HT-29 (cell line): ENCODE measurements at regions not wholly inside any gene's neighbourhood (a gene's known extent, or its start where the extent isn't known, plus 50 kb on each side); places are given as distances from the start of the nearest gene placed in this dataset.
A peak's percentile ranks its signal among the peaks of the same experiment; 100 is the strongest.

ENCODE experiments used
- DNase-seq: peaks from one replicate; pipeline ENCODE4 v3.0.0-alpha.2; 2015; ENCODE audit warnings: low spot score

DNA sequence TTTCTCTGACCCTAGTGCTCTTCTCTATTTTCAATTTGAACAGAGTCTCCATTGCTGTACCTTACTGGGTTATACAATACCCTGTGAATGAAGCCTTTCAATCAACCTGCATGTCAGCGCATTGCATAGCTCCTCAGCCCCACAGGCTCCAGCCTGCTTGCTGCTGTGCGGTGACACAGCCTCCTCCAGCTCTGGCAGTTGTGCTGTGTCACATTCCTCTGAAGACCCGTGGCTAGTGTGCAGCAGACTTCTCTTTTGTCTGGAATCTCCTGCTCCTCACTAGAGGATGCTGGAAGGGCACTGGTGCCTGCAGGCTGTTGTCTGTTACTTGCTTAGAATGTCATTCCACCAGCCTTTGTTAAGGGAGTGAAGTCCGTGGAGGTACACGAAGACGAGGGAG, 390.1 kb upstream of the B3GAT1 start:
- no peak for DNase-seq

DNA sequence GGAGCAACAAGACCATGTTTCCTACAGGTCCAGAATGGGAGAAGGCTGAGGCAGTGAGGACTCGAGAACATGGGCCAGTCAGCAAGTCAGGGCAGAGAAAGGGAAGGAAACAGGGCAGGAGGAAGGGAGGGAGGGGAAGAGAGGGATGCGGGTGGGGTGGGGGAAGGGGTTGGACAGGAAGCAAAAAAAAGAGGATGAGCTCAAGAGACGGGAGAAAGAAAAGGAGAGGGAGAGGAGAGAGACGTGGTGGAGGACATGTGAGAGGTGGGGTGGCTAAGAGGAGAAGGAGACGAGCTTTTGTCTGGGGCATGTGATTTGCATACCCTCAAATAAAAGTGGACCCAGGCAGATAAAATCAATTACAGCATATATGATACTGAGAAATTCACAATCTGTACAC, 389.5 kb upstream of the B3GAT1 start:
- DNase-seq, result no peak

GRCh38 chr11:134800826-134801225, 388.8 kb upstream of the B3GAT1 start:
- DNase-seq, result no peak

DNA sequence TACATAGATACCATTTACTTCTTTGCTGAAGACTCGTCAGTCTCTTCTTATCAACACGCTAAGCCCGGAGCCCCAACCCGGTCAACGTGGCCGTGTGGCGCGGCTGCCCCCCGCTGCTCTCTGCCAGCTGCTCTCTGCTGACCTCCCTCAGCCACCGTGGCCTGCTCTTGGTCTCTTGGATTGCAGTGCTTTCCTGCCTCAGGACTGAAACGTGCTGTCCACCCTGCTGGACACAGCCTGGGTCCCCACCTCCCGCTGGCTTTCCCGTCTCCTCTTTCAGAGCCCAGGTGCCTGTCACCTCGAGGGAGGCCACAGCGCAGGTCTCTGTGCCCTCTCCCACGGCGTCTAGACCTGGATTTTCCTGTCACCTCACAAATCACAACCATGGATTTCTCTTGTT, 388.1 kb upstream of the B3GAT1 start:
- DNase-seq, result no peak

DNA sequence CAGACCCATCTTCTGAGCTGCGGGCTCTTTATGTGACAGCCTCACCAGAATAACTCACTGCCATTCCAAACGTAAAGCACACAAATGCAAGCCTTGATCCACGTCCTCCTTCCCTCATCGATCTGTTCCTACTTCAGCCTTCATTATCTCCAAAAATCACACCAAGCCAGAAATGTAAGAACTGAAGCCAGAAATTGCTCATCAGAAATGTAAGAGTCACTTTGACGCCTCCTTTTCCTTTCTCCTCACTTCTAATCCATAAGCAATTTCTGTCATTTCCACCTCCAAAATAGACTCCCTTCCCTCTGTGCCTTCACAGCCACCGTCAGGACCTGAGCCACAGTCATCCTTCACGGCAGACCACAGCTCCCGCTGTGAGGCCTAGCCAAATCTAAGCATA, 387.3 kb upstream of the B3GAT1 start:
- DNase-seq, result no peak

- DNase-seq, result no peak
These were observed 385.5 kb upstream of the B3GAT1 start for GRCh38 chr11:134797411-134798089.

GRCh38 chr11:134795017-134795416, 383.0 kb upstream of the B3GAT1 start:
- DNase-seq, result no peak

DNA sequence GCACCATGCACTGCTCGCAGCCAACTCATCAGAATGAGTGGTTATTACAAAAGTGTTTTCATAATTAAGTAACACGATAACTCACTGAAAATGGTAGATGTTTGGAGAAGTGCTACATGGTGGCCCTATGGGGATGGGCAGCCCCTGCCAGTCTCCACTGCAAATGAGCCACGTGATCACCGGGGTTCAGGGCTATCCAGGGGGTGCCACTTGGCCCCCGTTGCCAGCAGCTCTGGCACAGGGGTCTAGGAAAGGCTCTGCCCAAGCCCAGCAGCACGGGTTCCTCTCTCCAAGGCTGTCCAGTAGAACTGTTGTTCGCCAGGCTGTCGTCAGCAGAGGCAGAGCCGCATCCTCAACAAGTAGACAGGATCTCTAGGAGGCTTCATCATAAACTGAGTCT, 382.1 kb upstream of the B3GAT1 start:
- no peak for DNase-seq

DNA sequence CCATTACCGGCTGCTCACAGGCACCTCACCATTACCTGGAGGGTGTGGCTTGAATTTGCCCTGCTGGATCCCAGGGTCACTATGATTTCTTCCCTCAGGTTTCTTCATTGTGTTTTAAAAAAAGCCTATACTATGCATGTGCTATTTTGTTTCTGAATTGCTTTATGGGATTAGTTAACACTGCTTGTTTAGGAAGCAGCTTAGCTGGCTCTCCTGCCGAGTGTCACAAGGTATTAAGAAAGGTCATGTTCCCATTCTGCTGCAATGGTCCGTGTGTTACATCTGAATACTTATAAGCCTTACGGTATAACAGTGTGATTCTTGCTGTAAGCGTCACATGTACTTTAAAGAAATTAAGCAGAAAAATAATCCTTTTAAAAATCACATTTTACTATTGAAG, 380.6 kb upstream of the B3GAT1 start:
- no peak for DNase-seq

DNA sequence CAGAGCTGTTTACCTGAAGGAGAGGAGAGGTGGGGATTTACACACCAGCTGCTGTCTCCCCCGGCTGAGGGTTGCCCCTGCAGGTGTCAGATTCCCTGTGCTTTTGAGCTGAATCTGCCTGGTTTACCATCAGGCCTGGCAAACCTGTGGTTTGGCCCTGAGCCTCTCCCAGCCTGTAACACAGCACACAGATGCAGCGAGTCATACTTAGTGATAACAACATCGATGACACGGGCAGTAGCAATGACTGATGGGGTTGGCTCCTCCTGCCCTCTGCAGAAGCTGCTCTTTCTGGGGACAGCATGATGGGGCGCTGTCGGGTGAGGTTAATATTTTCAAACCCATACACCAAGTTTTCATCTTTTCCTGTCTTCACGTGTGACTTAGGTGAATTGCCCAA, 380.0 kb upstream of the B3GAT1 start:
- no peak for DNase-seq

DNA sequence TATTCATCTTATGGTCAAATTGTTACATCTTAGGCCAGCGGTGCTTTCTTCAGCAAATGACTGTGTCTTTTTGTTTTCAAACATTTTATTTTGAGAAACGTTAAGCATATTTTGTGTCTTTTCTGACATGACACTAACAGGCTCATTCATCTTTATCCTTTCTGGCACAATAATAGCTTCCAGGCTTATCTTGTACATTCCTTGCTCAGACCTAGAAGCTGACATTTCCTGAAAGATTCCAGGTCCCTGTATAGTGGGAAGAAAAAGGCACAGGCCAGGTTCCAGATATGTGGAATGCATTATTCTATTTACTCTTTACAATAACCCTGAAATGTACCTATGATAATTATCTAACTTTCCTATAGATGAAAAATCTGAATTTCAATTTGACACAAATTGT, 379.1 kb upstream of the B3GAT1 start:
- no peak for DNase-seq

GRCh38 chr11:134789104-134789503, 377.1 kb upstream of the B3GAT1 start:
- no peak for DNase-seq

DNA sequence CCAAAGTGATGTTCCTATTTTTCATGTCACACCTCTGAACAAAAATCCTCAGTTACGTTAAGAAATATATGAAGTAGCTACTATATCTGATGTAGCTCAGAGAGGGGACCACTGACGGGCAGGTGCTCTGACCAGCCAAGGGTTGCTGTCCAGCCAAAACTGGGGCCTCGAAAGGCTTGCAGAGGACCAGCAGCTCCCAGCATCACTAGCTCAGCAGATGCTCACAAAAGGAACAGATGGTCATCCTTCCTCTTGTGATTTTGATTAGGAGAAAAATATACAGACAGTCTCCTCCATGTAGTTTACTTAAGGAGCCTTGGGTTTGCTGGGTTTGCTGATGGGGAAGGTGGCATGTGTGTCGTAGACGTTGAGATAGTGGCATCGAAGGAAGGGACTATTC, 374.6 kb upstream of the B3GAT1 start:
- DNase-seq, result no peak

- no peak for DNase-seq
These were observed 373.7 kb upstream of the B3GAT1 start for GRCh38 chr11:134785660-134786284.

DNA sequence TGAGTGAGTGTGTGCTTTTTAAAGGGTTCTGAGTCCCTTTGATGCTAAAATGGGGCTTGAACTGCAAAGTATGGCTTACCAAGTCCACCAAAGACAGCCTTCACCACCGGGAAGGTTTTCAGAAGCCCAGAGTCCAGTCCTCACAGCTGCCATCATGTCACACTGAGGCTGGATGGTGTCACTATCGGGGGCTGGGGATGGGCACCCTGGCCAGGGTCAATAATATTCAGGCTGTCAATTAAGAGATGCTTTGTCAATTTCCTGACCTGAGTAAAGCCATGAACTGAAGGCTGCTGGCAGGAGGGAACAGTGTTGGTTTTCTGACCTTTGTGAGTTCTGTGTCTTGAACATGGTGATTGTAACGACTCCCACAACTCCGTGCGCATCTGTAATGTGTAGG, 373.0 kb upstream of the B3GAT1 start:
- no peak for DNase-seq

GRCh38 chr11:134784568-134784967, 372.5 kb upstream of the B3GAT1 start:
- no peak for DNase-seq

DNA sequence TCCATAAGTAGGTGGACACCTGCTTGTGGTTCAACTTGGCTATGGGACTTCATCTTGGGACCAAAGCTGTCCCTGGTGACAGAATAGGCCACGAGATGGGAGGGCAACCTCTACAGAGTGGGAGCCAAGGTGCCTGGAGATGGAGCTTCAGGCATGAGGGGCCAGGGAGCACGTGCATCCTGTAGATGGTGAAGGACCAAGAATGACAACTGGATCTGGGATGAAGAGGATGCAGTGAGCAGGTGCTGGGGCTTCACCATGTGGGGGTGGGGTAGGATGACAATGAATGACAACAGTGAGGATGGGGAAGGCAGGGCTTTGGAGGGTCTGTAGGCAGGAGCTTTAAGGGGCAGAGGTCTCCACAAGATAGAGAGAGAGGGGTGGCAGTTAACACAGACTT, 372.0 kb upstream of the B3GAT1 start:
- DNase-seq, result no peak

GRCh38 chr11:134783234-134783633, 371.2 kb upstream of the B3GAT1 start:
- no peak for DNase-seq

GRCh38 chr11:134781380-134781866, 369.4 kb upstream of the B3GAT1 start:
- DNase-seq, result no peak

- DNase-seq, result peak; percentile 39
These were observed 368.6 kb upstream of the B3GAT1 start for GRCh38 chr11:134780486-134781147.

- no peak for DNase-seq
These were observed 367.1 kb upstream of the B3GAT1 start for GRCh38 chr11:134779179-134779578.

DNA sequence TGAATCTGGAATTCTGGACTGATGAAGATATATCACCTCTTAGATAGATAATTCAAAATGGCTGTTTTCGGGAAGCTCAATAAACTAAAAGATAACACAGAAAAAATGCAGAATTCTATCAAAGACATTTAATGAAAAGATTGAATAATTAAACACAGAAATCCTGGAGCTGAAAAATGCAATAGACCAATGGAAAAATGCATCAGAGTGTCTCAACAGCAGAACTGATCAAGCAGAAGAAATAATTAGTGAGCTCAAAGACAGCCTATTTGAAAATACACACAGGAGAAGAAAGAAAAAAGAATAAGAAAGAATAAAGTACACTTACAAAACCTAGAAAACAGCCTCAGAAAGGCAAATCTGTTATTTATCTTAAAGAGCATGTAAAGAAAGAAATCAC, 356.4 kb upstream of the B3GAT1 start:
- no peak for DNase-seq

GRCh38 chr11:134765565-134765964, 353.5 kb upstream of the B3GAT1 start:
- no peak for DNase-seq
